Osteoblast (primary cell): ENCODE measurements at regions not wholly inside any gene's neighbourhood (a gene's known extent, or its start where the extent isn't known, plus 50 kb on each side); places are given as distances from the start of the nearest gene placed in this dataset.

ENCODE experiments used
- DNase-seq: peaks from one replicate; pipeline ENCODE4 v3.0.0; 2011; ENCODE audit warnings: low spot score, mixed read lengths; ENCODE audit not compliant: insufficient read length; ENCODE audit errors: missing footprints
- H2AFZ ChIP-seq: 2 replicates; pipeline ENCODE4 v1.6.0; 2011; ENCODE audit warnings: mild to moderate bottlenecking, low read length
- H3K27ac ChIP-seq: 2 replicates; pipeline ENCODE4 v1.5.1; 2011; ENCODE audit warnings: mild to moderate bottlenecking, low read depth, low read length, moderate library complexity
- H3K27me3 ChIP-seq: 2 replicates; pipeline ENCODE4 v1.6.0; 2012; ENCODE audit warnings: mild to moderate bottlenecking, control low read depth, inconsistent platforms, low read length, moderate library complexity; ENCODE audit not compliant: insufficient read depth
- H3K36me3 ChIP-seq: 2 replicates; pipeline ENCODE4 v1.5.1; 2011; ENCODE audit warnings: mild to moderate bottlenecking, low read length, control low read depth, moderate library complexity; ENCODE audit not compliant: insufficient read depth
- H3K4me1 ChIP-seq: 2 replicates; pipeline ENCODE4 v1.5.1; 2011; ENCODE audit warnings: mild to moderate bottlenecking, low read length, control low read depth, moderate library complexity; ENCODE audit not compliant: insufficient read depth
- H3K4me2 ChIP-seq: 2 replicates; pipeline ENCODE4 v1.6.0; 2011; ENCODE audit warnings: mild to moderate bottlenecking, low read length; ENCODE audit not compliant: insufficient read depth
- H3K4me3 ChIP-seq: fragments of 200-600 bp; sonication (generic); 3 replicates; pipeline ENCODE4 v1.5.1; 2012; ENCODE audit warnings: mild to moderate bottlenecking, low read length, inconsistent platforms; ENCODE audit not compliant: insufficient read depth
- H3K79me2 ChIP-seq: 2 replicates; pipeline ENCODE4 v1.6.0; 2012; ENCODE audit warnings: mild to moderate bottlenecking, low read length, control low read depth, inconsistent platforms; ENCODE audit not compliant: insufficient read depth
- H3K9me3 ChIP-seq: 2 replicates; pipeline ENCODE4 v1.5.1; 2011; ENCODE audit warnings: low read depth, low read length, control low read depth
- H4K20me1 ChIP-seq: 2 replicates; pipeline ENCODE4 v1.6.0; 2012; ENCODE audit warnings: mild to moderate bottlenecking, low read length, control low read depth; ENCODE audit not compliant: insufficient read depth
- TF ChIP-seq, protein P1 (sequence below): IDR thresholded peaks from 2 replicates; pipeline ENCODE4 v1.5.1; 2011; ENCODE audit warnings: mild to moderate bottlenecking, low read depth, low read length, moderate library complexity; ENCODE audit errors: extremely low read depth

DNA sequence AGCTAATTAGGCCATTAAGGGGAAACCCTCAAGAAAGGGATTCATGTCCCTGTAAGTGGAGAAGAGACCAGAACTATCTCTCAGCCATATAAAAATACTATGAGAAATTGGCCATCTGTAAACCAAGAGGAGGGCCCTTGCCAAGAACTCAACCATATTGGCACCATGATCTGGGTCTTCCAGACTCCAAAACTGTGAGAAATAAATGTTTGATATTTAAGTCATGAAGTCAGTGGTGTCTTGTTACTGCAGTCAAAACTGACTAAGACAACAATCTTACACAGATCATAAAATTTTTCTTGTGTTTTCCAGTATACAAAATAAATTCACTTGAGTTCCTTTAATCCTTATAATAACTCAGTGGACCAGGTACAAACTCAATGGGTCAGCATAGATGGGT lies 589.8 kb upstream of the CDH2 start:
- Histone ChIP-seq H3K9me3 (no peaks in the 10 kb centered on the region), H3K4me3 (no peak overlapping the region), H3K79me2 (no peaks in the 10 kb centered on the region), H3K27me3 (no peaks in the 10 kb centered on the region), H3K4me1 (peaks cover 33% of the 10 kb centered on the region), H2AFZ (peak overlapping the region; percentile 40), H4K20me1 (no peaks in the 10 kb centered on the region), H3K36me3 (no peaks in the 10 kb centered on the region), H3K27ac (peak overlapping the region; percentile 86), H3K4me2 (peak overlapping the region; percentile 37)
- no peak for DNase-seq
- TF ChIP-seq, protein P1, sequence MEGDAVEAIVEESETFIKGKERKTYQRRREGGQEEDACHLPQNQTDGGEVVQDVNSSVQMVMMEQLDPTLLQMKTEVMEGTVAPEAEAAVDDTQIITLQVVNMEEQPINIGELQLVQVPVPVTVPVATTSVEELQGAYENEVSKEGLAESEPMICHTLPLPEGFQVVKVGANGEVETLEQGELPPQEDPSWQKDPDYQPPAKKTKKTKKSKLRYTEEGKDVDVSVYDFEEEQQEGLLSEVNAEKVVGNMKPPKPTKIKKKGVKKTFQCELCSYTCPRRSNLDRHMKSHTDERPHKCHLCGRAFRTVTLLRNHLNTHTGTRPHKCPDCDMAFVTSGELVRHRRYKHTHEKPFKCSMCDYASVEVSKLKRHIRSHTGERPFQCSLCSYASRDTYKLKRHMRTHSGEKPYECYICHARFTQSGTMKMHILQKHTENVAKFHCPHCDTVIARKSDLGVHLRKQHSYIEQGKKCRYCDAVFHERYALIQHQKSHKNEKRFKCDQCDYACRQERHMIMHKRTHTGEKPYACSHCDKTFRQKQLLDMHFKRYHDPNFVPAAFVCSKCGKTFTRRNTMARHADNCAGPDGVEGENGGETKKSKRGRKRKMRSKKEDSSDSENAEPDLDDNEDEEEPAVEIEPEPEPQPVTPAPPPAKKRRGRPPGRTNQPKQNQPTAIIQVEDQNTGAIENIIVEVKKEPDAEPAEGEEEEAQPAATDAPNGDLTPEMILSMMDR: no peak

DNA sequence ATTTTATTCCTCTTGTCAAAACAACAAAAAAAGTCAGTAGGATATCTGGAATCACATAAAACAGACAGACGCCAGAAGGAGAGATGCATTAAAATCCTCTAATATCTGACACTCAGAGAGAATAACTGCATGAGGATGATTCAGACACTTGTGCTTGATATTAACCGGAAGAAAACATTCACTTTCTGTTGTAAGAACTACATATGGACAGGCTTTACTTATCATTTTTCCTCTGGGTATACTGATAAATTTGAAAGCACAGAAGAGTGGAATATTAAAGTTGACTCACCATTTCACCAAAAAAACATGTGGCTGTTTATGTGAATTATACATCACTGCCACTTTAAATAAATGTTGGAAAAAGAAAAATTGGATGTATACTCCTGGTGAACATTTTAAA lies 589.1 kb upstream of the CDH2 start:
- no peaks in the 10 kb centered on the region for H3K79me2 ChIP-seq
- peak overlapping the region; percentile 37 for H3K4me2 ChIP-seq
- no peaks in the 10 kb centered on the region for H3K9me3 ChIP-seq
- no peaks in the 10 kb centered on the region for H4K20me1 ChIP-seq
- peak overlapping the region; percentile 38 for H2AFZ ChIP-seq
- peak; percentile 91 for DNase-seq
- TF ChIP-seq, protein P1: no peak
- peak overlapping the region; percentile 86 for H3K27ac ChIP-seq
- peaks cover 32% of the 10 kb centered on the region for H3K4me1 ChIP-seq
- H3K27me3 ChIP-seq: no peaks in the 10 kb centered on the region
- no peak overlapping the region for H3K4me3 ChIP-seq
- no peaks in the 10 kb centered on the region for H3K36me3 ChIP-seq

DNA sequence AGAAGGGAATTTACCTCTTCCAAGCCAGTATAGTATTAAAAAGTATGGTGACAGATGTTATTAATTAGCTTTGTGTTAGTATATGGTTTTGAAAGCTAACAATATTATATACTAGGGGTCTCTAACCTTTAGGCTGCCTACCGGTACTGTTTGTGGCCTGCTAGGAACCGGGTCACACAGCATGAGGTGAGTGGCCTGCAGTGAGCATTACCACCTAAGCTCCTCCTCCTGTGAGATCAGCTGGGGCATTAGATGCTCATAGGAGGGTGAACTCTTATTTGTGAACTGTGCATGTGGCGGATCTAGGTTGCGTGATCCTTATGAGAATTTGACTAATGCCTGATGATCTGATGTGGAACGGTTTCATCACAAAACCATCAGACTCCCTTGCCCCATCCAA lies 583.4 kb upstream of the CDH2 start:
- no peak overlapping the region for H3K4me2 ChIP-seq
- no peak overlapping the region for H3K4me3 ChIP-seq
- no peaks in the 10 kb centered on the region for H3K27me3 ChIP-seq
- no peaks in the 10 kb centered on the region for H3K36me3 ChIP-seq
- TF ChIP-seq, protein P1: no peak
- H4K20me1 ChIP-seq: no peaks in the 10 kb centered on the region
- no peaks in the 10 kb centered on the region for H3K9me3 ChIP-seq
- H3K79me2 ChIP-seq: no peaks in the 10 kb centered on the region
- DNase-seq: no peak
- H3K27ac ChIP-seq: no peak overlapping the region
- H2AFZ ChIP-seq: no peak overlapping the region
- peaks cover under 1% of the 10 kb centered on the region for H3K4me1 ChIP-seq

DNA sequence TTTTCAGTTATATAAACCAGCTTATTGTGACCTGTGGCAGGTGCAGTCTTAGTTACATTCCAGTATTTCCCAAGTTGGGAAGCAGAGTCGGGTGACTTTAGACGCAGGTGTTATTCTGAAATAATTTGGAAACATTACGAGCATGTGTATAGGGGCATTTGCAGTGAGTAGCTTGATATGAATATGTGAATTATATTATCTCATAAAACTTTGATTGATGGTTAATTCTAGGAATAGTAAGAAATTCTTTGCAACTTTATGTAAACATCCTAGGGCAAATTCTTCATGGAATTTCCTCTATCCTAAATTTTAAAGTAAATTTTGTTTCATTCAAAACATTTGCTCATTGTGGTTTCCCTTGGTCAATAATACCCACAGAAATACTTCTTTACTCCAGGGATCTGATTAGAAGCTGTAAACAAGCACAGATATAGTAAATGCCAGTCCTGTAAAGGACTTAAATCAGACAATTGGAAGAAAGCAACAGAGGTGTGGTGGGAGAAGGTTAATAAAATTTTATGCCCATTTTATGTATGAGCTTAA lies 580.6 kb upstream of the CDH2 start:
- H2AFZ ChIP-seq: no peak overlapping the region
- no peaks in the 10 kb centered on the region for H3K4me1 ChIP-seq
- H3K4me2 ChIP-seq: no peak overlapping the region
- H3K27me3 ChIP-seq: no peaks in the 10 kb centered on the region
- H3K4me3 ChIP-seq: no peak overlapping the region
- H3K36me3 ChIP-seq: no peaks in the 10 kb centered on the region
- no peaks in the 10 kb centered on the region for H3K9me3 ChIP-seq
- H3K27ac ChIP-seq: no peak overlapping the region
- no peak for DNase-seq
- H4K20me1 ChIP-seq: no peaks in the 10 kb centered on the region
- H3K79me2 ChIP-seq: no peaks in the 10 kb centered on the region
- TF ChIP-seq, protein P1: no peak
